H1 (cell line): ENCODE measurements at regions not wholly inside any gene's neighbourhood (a gene's known extent, or its start where the extent isn't known, plus 50 kb on each side); places are given as distances from the start of the nearest gene placed in this dataset.

Source experiments
- CTCF ChIA-PET: fragments of 300-600 bp; sonication (Branson Sonifier 250); formaldehyde crosslinking; loops from one replicate; lab custom pipeline; 2021; ENCODE audit not compliant: partially characterized antibody; lab: Charles Lee
- POLR2A ChIA-PET: fragments of 300-600 bp; sonication (Branson Sonifier 250); formaldehyde crosslinking; loops from one replicate; lab custom pipeline; 2021; ENCODE audit warnings: inconsistent platforms; ENCODE audit not compliant: partially characterized antibody; lab: Charles Lee
- DNase-seq, 2 experiments: peaks; one replicate each; pipeline versions ENCODE4 v3.0.0 to v3.0.0-alpha.2; 2010 to 2022; ENCODE audit warnings: low spot score in 2 of 2, low read depth in 1 of 2, mixed read lengths in 1 of 2
- FAIRE-seq: peaks from 2 replicates; lab custom pipeline; 2011; peaks lifted over from hg19 to GRCh38; lab: Jason Lieb, UNC
- H2AFZ ChIP-seq: 2 replicates; pipeline ENCODE4 v1.8.1; 2012; ENCODE audit warnings: low read length, inconsistent platforms
- H2AK5ac ChIP-seq: 2 replicates; pipeline ENCODE4 v1.6.1; 2013; ENCODE audit warnings: low read depth, low read length
- H2BK120ac ChIP-seq: replicated peaks from 2 replicates; pipeline ENCODE3; 2013; ENCODE audit warnings: low read depth, low read length, inconsistent platforms
- H2BK12ac ChIP-seq: 2 replicates; pipeline ENCODE4 v1.6.1; 2013; ENCODE audit warnings: low read depth, low read length
- H2BK15ac ChIP-seq: 2 replicates; pipeline ENCODE4 v1.6.1; 2013; ENCODE audit warnings: low read length
- H2BK20ac ChIP-seq: 2 replicates; pipeline ENCODE4 v1.6.1; 2013; ENCODE audit warnings: low read length
- H2BK5ac ChIP-seq: 2 replicates; pipeline ENCODE4 v1.6.1; 2013; ENCODE audit warnings: low read depth, low read length
- H3K14ac ChIP-seq: 2 replicates; pipeline ENCODE4 v1.6.1; 2013; ENCODE audit warnings: inconsistent platforms; ENCODE audit not compliant: insufficient read length
- H3K18ac ChIP-seq: 2 replicates; pipeline ENCODE4 v1.6.1; 2013; ENCODE audit warnings: low read length; ENCODE audit errors: extremely low read depth
- H3K23ac ChIP-seq: 2 replicates; pipeline ENCODE4 v1.6.1; 2013; ENCODE audit warnings: inconsistent platforms; ENCODE audit not compliant: insufficient read length
- H3K23me2 ChIP-seq: 2 replicates; pipeline ENCODE4 v1.6.1; 2013; ENCODE audit warnings: low read depth, low read length
- H3K27ac ChIP-seq: 2 replicates; pipeline ENCODE4 v1.6.1; 2011; ENCODE audit warnings: low read depth, low read length, inconsistent platforms
- H3K27me3 ChIP-seq, 4 experiments: replicated peaks in 1 of 4; 1 replicate in 1 of 4; 2 replicates in 3 of 4; pipeline versions ENCODE4 v1.6.1 to v1.8.1; 2011 to 2013; ENCODE audit warnings: low read length in 3 of 4, mild to moderate bottlenecking in 3 of 4, inconsistent platforms in 2 of 4, mixed read lengths in 2 of 4, moderate library complexity in 1 of 4; ENCODE audit not compliant: control insufficient read depth in 3 of 4, insufficient read depth in 3 of 4; ENCODE audit errors: extremely low read depth in 1 of 4
- H3K36me3 ChIP-seq, 4 experiments: 2 replicates each; pipeline versions ENCODE4 v1.6.1 to v1.8.1; 2011 to 2013; ENCODE audit warnings: mild to moderate bottlenecking in 4 of 4, low read length in 3 of 4, moderate library complexity in 2 of 4, control low read depth in 1 of 4, inconsistent platforms in 1 of 4; ENCODE audit not compliant: insufficient read depth in 4 of 4, control insufficient read depth in 2 of 4
- H3K4ac ChIP-seq: replicated peaks from 2 replicates; pipeline ENCODE3; 2013; ENCODE audit warnings: low read length, low read depth, mixed read lengths, inconsistent platforms; ENCODE audit not compliant: insufficient read length
- H3K4me1 ChIP-seq, 4 experiments: replicated peaks in 1 of 4; 1 replicate in 1 of 4; 2 replicates in 3 of 4; pipeline versions ENCODE4 v1.6.1 to v1.8.1; 2011 to 2013; ENCODE audit warnings: low read length in 3 of 4, inconsistent platforms in 2 of 4, mixed read lengths in 1 of 4; ENCODE audit not compliant: insufficient read depth in 4 of 4, control insufficient read depth in 3 of 4
- H3K4me2 ChIP-seq, 2 experiments: 2 replicates each; pipeline versions ENCODE4 v1.6.1 to v1.8.1; 2011 to 2013; ENCODE audit warnings: low read depth in 2 of 2, low read length in 2 of 2, control low read depth in 1 of 2, inconsistent platforms in 1 of 2, mild to moderate bottlenecking in 1 of 2; ENCODE audit not compliant: insufficient read depth in 1 of 2
- H3K4me3 ChIP-seq, 4 experiments: fragments of 200-600, 300-600 bp in 1 of 4; sonication (generic), shearing (Covaris generic), sonication (Bioruptor Twin) in 1 of 4; 2 replicates each; pipeline versions ENCODE4 v1.5.1 to v1.8.1; 2011 to 2016; ENCODE audit warnings: low read length in 4 of 4, low read depth in 3 of 4, control low read depth in 2 of 4, inconsistent platforms in 2 of 4, mild to moderate bottlenecking in 2 of 4, mixed read lengths in 1 of 4, moderate library complexity in 1 of 4; ENCODE audit not compliant: insufficient read depth in 2 of 4; ENCODE audit errors: extremely low read depth in 1 of 4
- H3K56ac ChIP-seq: replicated peaks from 2 replicates; pipeline ENCODE3; 2013; ENCODE audit warnings: low read depth, mild to moderate bottlenecking, mixed read lengths, low read length, inconsistent platforms; ENCODE audit not compliant: insufficient read length
- H3K79me1 ChIP-seq: 2 replicates; pipeline ENCODE4 v1.6.1; 2013; ENCODE audit warnings: low read depth, low read length, control low read depth
- H3K79me2 ChIP-seq, 2 experiments: 2 replicates each; pipeline versions ENCODE4 v1.6.1 to v1.8.1; 2012 to 2013; ENCODE audit warnings: low read length in 2 of 2, mild to moderate bottlenecking in 2 of 2, inconsistent platforms in 1 of 2; ENCODE audit not compliant: insufficient read depth in 2 of 2, control insufficient read depth in 1 of 2
- H3K9ac ChIP-seq, 4 experiments: replicated peaks in 1 of 4; 1 replicate in 1 of 4; 2 replicates in 3 of 4; pipeline versions ENCODE4 v1.6.1 to v1.8.1; 2011 to 2013; ENCODE audit warnings: low read depth in 3 of 4, low read length in 3 of 4, control low read depth in 2 of 4, mild to moderate bottlenecking in 2 of 4, moderate library complexity in 2 of 4, inconsistent platforms in 1 of 4; ENCODE audit errors: extremely low read depth in 1 of 4
- H3K9me3 ChIP-seq, 2 experiments: 2 replicates each; pipeline versions ENCODE4 v1.6.1 to v1.8.1; 2012 to 2013; ENCODE audit warnings: mild to moderate bottlenecking in 2 of 2, moderate library complexity in 2 of 2, control low read depth in 1 of 2, inconsistent platforms in 1 of 2, low read depth in 1 of 2, low read length in 1 of 2, mixed read lengths in 1 of 2; ENCODE audit not compliant: insufficient read depth in 2 of 2
- H4K20me1 ChIP-seq, 2 experiments: replicated peaks in 1 of 2; 2 replicates each; pipeline versions ENCODE3 to v1.8.1; 2011 to 2013; ENCODE audit warnings: inconsistent platforms in 2 of 2, low read length in 2 of 2, mild to moderate bottlenecking in 1 of 2; ENCODE audit not compliant: insufficient read depth in 2 of 2, control insufficient read depth in 1 of 2
- H4K5ac ChIP-seq: 2 replicates; pipeline ENCODE4 v1.6.1; 2013; ENCODE audit warnings: low read length, low read depth, mixed read lengths, inconsistent platforms; ENCODE audit not compliant: insufficient read length
- H4K8ac ChIP-seq: 2 replicates; pipeline ENCODE4 v1.8.0; 2013; ENCODE audit warnings: mild to moderate bottlenecking, moderate library complexity, low read length, inconsistent platforms; ENCODE audit not compliant: insufficient read depth; ENCODE audit errors: extremely low read depth
- H4K91ac ChIP-seq: replicated peaks from 2 replicates; pipeline ENCODE3; 2013; ENCODE audit warnings: low read length, mixed read lengths, inconsistent platforms; ENCODE audit not compliant: insufficient read length
- ATF2 ChIP-seq: IDR thresholded peaks from 2 replicates; pipeline ENCODE4 v1.6.1; 2012; ENCODE audit warnings: low read length, inconsistent platforms
- CBX5 ChIP-seq: fragments of 300-800, 300-1000 bp; sonication (generic); IDR thresholded peaks from 2 replicates; pipeline ENCODE4 v1.7.1; 2016; ENCODE audit warnings: antibody characterized with exemption, low read length, low read depth
- CHD1 ChIP-seq: IDR thresholded peaks from 2 replicates; pipeline ENCODE4 v1.6.1; 2012; ENCODE audit warnings: low read depth, low read length, improper control_type of control experiment
- FOSL1 ChIP-seq: IDR thresholded peaks from 2 replicates; pipeline ENCODE4 v1.6.1; 2011; ENCODE audit warnings: mild to moderate bottlenecking, low read depth, low read length, moderate library complexity; ENCODE audit not compliant: insufficient read depth
- GTF2F1 ChIP-seq: IDR thresholded peaks from 2 replicates; pipeline ENCODE4 v1.6.1; 2012; ENCODE audit warnings: low read depth, low read length, improper control_type of control experiment, borderline replicate concordance
- HDAC6 ChIP-seq: IDR thresholded peaks from one replicate; pipeline ENCODE4 v1.7.1; 2012; ENCODE audit warnings: low read depth, mild to moderate bottlenecking, inconsistent platforms, low read length, moderate library complexity
- JUN ChIP-seq: IDR thresholded peaks from 2 replicates; pipeline ENCODE4 v1.6.1; 2011; ENCODE audit warnings: low read depth, mild to moderate bottlenecking, improper control_type of control experiment, low read length
- MAFK ChIP-seq: IDR thresholded peaks from 2 replicates; pipeline ENCODE4 v1.6.1; 2012; ENCODE audit warnings: low read depth, mild to moderate bottlenecking, improper control_type of control experiment, low read length
- RFX5 ChIP-seq: IDR thresholded peaks from 2 replicates; pipeline ENCODE4 v1.6.1; 2011; ENCODE audit warnings: low read depth, low read length, improper control_type of control experiment, borderline replicate concordance
- TAF1 ChIP-seq: IDR thresholded peaks from 2 replicates; pipeline ENCODE4 v1.6.1; 2011; ENCODE audit warnings: mild to moderate bottlenecking, low read depth, low read length
- TBP ChIP-seq: IDR thresholded peaks from 2 replicates; pipeline ENCODE4 v1.6.1; 2011; ENCODE audit warnings: low read depth, low read length, improper control_type of control experiment
- WGBS, 2 experiments: shearing (Covaris generic) in 1 of 2; methylation state at CpG; one replicate each; pipeline versions ENCODE4 v1.1.6 to v1.1.7; 2013 to 2015; ENCODE audit warnings: low lambda C conversion rate in 2 of 2, mixed read lengths in 2 of 2, inconsistent platforms in 1 of 2, low coverage in 1 of 2, missing lambda C conversion rate in 1 of 2; ENCODE audit not compliant: insufficient replicate concordance in 2 of 2, insufficient coverage in 1 of 2, insufficient read length in 1 of 2; ENCODE audit errors: extremely low coverage in 1 of 2, missing lambda C conversion rate in 1 of 2; 5-methylcytosine and 5-hydroxymethylcytosine counted together

DNA sequence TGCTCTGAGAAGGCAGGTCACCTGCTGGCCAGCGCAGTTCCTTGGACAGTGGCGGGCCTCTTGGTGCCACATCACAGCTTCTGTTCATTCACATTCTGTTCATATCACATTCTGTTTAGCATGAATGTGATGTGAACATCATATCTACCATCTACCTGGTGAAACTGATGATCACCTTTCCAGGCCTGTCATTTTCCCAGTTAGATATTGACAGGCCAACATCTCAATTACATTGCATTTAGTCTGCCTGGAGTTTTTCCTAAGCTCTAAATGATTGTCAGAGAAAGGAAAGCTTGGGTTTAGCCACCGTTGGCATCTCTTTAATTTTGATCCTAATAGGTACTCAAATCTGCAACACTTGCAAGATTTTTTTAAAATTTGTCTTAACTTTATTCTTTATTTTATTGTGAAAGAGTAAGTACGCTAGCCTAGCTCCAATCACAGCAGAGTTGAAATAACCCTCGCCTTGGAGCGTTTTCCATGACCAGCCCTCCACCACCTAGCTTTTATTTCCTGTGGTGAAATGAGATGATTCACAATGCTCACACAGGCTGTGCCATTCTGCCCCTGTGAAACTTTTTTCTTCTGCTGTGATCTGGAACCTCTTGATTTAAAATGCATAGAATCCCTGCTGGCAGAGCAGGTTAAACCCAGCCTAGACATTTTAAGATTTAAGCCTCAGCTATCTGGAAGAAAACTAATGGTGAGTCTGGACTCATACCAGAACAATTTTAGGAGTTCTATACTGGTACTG lies 225.0 kb downstream of the ESM1 start:
- CTCF ChIA-PET, result interaction anchor here (1.2 to 1.4 kb wide), 4 partner anchors 108 to 271 kb away, joined by 3 to 7 read pairs (median 4); partner anchors contain the start of gene SNX18

More for the DNA sequence above, 225.0 kb downstream of the ESM1 start:
- Histone ChIP-seq H3K27ac (no peak overlapping the region), H2BK120ac (no peak overlapping the region), H3K9me3 (no peaks in the 10 kb centered on the region), H3K4ac (no peak overlapping the region), H3K79me1 (no peaks in the 10 kb centered on the region), H4K20me1 (no peaks in the 10 kb centered on the region), H3K79me2 (no peaks in the 10 kb centered on the region), H3K4me2 (no peak overlapping the region), H3K23me2 (peaks cover 2% of the 10 kb centered on the region; the same call in 1 of the 2 replicates), H2AFZ (no peak overlapping the region), H3K4me3 (no peak overlapping the region), H3K14ac (no peak overlapping the region), H2BK5ac (no peak overlapping the region), H3K27me3 (no peaks in the 10 kb centered on the region), H3K36me3 (no peaks in the 10 kb centered on the region), H3K23ac (no peak overlapping the region), H3K56ac (no peak overlapping the region), H3K4me1 (no peaks in the 10 kb centered on the region), H2BK15ac (no peak overlapping the region), H2AK5ac (no peak overlapping the region), H4K8ac (no peak overlapping the region), H4K5ac (no peak overlapping the region), H2BK20ac (no peak overlapping the region), H4K91ac (no peak overlapping the region), H3K9ac (no peak overlapping the region), H3K18ac (no peak overlapping the region), H2BK12ac (no peak overlapping the region)
- DNase-seq (no peak), FAIRE-seq (no peak)
- TF ChIP-seq TBP (no peak), ATF2 (no peak), CBX5 (no peak), RFX5 (no peak), TAF1 (no peak), MAFK (no peak), JUN (no peak), FOSL1 (no peak), CHD1 (no peak), GTF2F1 (no peak), HDAC6 (no peak)
- POLR2A ChIA-PET, result interaction anchor here (0.9 kb wide), 1 partner anchor 15 kb away, joined by 4 read pairs; no protein-coding TSS in a partner anchor
- whole genome bisulfite sequencing, 2 experiments, result 91% methylated on average over 6 of the region's 6 CpGs; no CpG with 5 or more reads in 1 of the 2 experiments
